H1 (cell line): ENCODE measurements at regions not wholly inside any gene's neighbourhood (a gene's known extent, or its start where the extent isn't known, plus 50 kb on each side); places are given as distances from the start of the nearest gene placed in this dataset.

Experiments
- CHD2 ChIP-seq: IDR thresholded peaks from 2 replicates; pipeline ENCODE4 v1.6.1; 2012; ENCODE audit warnings: low read length, improper control_type of control experiment
- CREB1 ChIP-seq: IDR thresholded peaks from 2 replicates; pipeline ENCODE4 v1.6.1; 2012; ENCODE audit warnings: inconsistent platforms
- CTCF ChIP-seq, 3 experiments: IDR thresholded peaks; 1 replicate in 2 of 3; 2 replicates in 1 of 3; pipeline versions ENCODE4 v1.5.1 to v1.6.1; 2011; ENCODE audit warnings: low read length in 3 of 3, mild to moderate bottlenecking in 3 of 3, inconsistent platforms in 2 of 3, low read depth in 1 of 3, moderate library complexity in 1 of 3; ENCODE audit not compliant: insufficient read depth in 1 of 3; ENCODE audit errors: control extremely low read depth in 1 of 3
- EZH2 ChIP-seq: fragments of 200-600 bp; sonication (generic); IDR thresholded peaks from 2 replicates; pipeline ENCODE4 v1.7.1; 2012; ENCODE audit warnings: low read depth, mild to moderate bottlenecking, moderate library complexity, low read length, inconsistent platforms; ENCODE audit not compliant: severe bottlenecking
- POLR2A ChIP-seq, 2 experiments: IDR thresholded peaks; 1 replicate in 1 of 2; 2 replicates in 1 of 2; pipeline ENCODE4 v1.6.1; 2011; ENCODE audit warnings: low read depth in 2 of 2, low read length in 2 of 2, mild to moderate bottlenecking in 2 of 2; ENCODE audit errors: control extremely low read depth in 1 of 2
- POLR2AphosphoS5 ChIP-seq: IDR thresholded peaks from 2 replicates; pipeline ENCODE4 v1.6.1; 2011; ENCODE audit warnings: low read depth, low read length
- RAD21 ChIP-seq, 2 experiments: IDR thresholded peaks in 1 of 2; conservative IDR thresholded peaks in 1 of 2; 2 replicates each; pipeline ENCODE4 v1.6.1; 2011; ENCODE audit warnings: low read depth in 2 of 2, low read length in 2 of 2, improper control_type of control experiment in 1 of 2, inconsistent platforms in 1 of 2, mild to moderate bottlenecking in 1 of 2, moderate library complexity in 1 of 2
- SAP30 ChIP-seq: fragments of 300-600 bp; sonication (generic); IDR thresholded peaks from 2 replicates; pipeline ENCODE4 v1.7.1; 2012; ENCODE audit warnings: low read length, moderate library complexity, mild to moderate bottlenecking, inconsistent platforms; ENCODE audit not compliant: insufficient read depth, insufficient replicate concordance
- SIN3A ChIP-seq, 2 experiments: IDR thresholded peaks in 1 of 2; conservative IDR thresholded peaks in 1 of 2; 2 replicates each; pipeline ENCODE4 v1.6.1; 2011 to 2012; ENCODE audit warnings: low read length in 2 of 2, improper control_type of control experiment in 1 of 2, low read depth in 1 of 2, mild to moderate bottlenecking in 1 of 2
- SIRT6 ChIP-seq: IDR thresholded peaks from one replicate; pipeline ENCODE4 v1.7.1; 2012; ENCODE audit warnings: low read length, inconsistent platforms
- TAF1 ChIP-seq: IDR thresholded peaks from 2 replicates; pipeline ENCODE4 v1.6.1; 2011; ENCODE audit warnings: mild to moderate bottlenecking, low read depth, low read length
- ZNF274 ChIP-seq: IDR thresholded peaks from 2 replicates; pipeline ENCODE4 v1.7.0; 2012; ENCODE audit warnings: low read length, borderline replicate concordance; ENCODE audit errors: extremely low read depth
- TF ChIP-seq, protein P1 (sequence below): IDR thresholded peaks from 2 replicates; pipeline ENCODE4 v1.6.1; 2011; ENCODE audit warnings: low read length, improper control_type of control experiment

DNA sequence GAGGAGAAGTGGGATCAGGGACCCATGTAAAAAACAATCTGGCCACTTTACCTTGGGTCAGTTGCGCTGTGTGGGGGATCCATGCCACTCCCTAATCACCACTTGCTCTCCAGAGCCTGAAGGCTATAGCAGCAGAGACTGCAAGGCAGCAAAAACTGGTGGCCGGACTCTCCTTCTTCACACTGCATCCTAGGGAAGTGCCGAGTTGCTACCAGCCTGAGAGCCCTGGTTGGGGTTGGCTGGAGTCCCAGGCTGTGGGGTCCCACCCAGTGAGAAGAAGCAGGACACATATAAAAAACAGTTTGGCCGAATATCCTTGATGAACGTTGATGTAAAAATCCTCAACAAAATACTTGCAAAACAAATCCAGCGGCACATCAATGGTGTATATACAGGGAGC, 341.2 kb downstream of the AEBP2 start:
- no peak for TF ChIP-seq CTCF (IDR thresholded peaks at IDR 0.05; ENCODE audit: control extremely low read depth in 1 of 3, insufficient read depth in 1 of 3, low read depth in 1 of 3, low read length in 3 of 3)
- no peak for TF ChIP-seq CHD2
- TF ChIP-seq POLR2AphosphoS5, result no peak
- TF ChIP-seq ZNF274, result no peak
- no peak for TF ChIP-seq SIRT6
- no peak for TF ChIP-seq POLR2A (IDR thresholded peaks at IDR 0.05; ENCODE audit: control extremely low read depth in 1 of 2, low read depth in 2 of 2, low read length in 2 of 2)
- no peak for TF ChIP-seq SIN3A (conservative IDR thresholded peaks at IDR 0.05 in 1 of 2, IDR thresholded peaks at IDR 0.05 in 1 of 2; ENCODE audit: low read depth in 1 of 2, low read length in 2 of 2)
- TF ChIP-seq TAF1, result no peak
- TF ChIP-seq, protein P1, sequence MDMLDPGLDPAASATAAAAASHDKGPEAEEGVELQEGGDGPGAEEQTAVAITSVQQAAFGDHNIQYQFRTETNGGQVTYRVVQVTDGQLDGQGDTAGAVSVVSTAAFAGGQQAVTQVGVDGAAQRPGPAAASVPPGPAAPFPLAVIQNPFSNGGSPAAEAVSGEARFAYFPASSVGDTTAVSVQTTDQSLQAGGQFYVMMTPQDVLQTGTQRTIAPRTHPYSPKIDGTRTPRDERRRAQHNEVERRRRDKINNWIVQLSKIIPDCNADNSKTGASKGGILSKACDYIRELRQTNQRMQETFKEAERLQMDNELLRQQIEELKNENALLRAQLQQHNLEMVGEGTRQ, result no peak
- TF ChIP-seq RAD21 (IDR thresholded peaks at IDR 0.05 in 1 of 2, conservative IDR thresholded peaks at IDR 0.05 in 1 of 2; ENCODE audit: low read depth in 2 of 2, low read length in 2 of 2), result no peak
- TF ChIP-seq CREB1, result no peak
- no peak for TF ChIP-seq SAP30
- no peak for TF ChIP-seq EZH2
